ENCODE measurements at regions not wholly inside any gene's neighbourhood (a gene's known extent, or its start where the extent isn't known, plus 50 kb on each side); places are given as distances from the start of the nearest gene placed in this dataset.

- CTCF ChIA-PET = interaction anchor here (1.6 kb wide), 1 partner anchor 10 kb away, joined by 4 read pairs; no protein-coding TSS in a partner anchor
- intact Hi-C loops (cut with micrococcal nuclease; ENCODE audit: unreplicated experiment) = no loop called here
- no peaks in the 10 kb centered on the region for H3K36me3 Mint-ChIP-seq (ENCODE audit: insufficient read depth, unreplicated experiment)
- no peak overlapping the region for H3K4me3 Mint-ChIP-seq (ENCODE audit: low read depth, unreplicated experiment)
- H3K27me3 Mint-ChIP-seq (ENCODE audit: unreplicated experiment) = peaks cover 51% of the 10 kb centered on the region
- no peak for TF ChIP-seq CTCF (IDR thresholded peaks at IDR 0.05; ENCODE audit: unreplicated experiment)
- H3K27ac Mint-ChIP-seq (ENCODE audit: unreplicated experiment) = no peak overlapping the region
- no peaks in the 10 kb centered on the region for H3K9me3 Mint-ChIP-seq (ENCODE audit: low read depth, unreplicated experiment)
- BruUV-seq (replicated peaks) = no TSS peak
- peaks cover 14% of the 10 kb centered on the region for H3K4me1 Mint-ChIP-seq (ENCODE audit: low read depth, unreplicated experiment)
- no peak for DNase-seq
These were observed 279.0 kb downstream of the RPLP1 start for GRCh38 chr15:69731581-69731980.

- BruUV-seq (replicated peaks) = no TSS peak
- intact Hi-C loops (cut with micrococcal nuclease; ENCODE audit: unreplicated experiment) = no loop called here
- CTCF ChIA-PET = interaction anchor here (1.6 kb wide), 1 partner anchor 11 kb away, joined by 4 read pairs; no protein-coding TSS in a partner anchor
- no peak for TF ChIP-seq CTCF (IDR thresholded peaks at IDR 0.05; ENCODE audit: unreplicated experiment)
- H3K27ac Mint-ChIP-seq (ENCODE audit: unreplicated experiment) = no peak overlapping the region
- H3K27me3 Mint-ChIP-seq (ENCODE audit: unreplicated experiment) = peaks cover 55% of the 10 kb centered on the region
- H3K36me3 Mint-ChIP-seq (ENCODE audit: insufficient read depth, unreplicated experiment) = no peaks in the 10 kb centered on the region
- H3K9me3 Mint-ChIP-seq (ENCODE audit: low read depth, unreplicated experiment) = no peaks in the 10 kb centered on the region
- no peak for DNase-seq
- peaks cover 14% of the 10 kb centered on the region for H3K4me1 Mint-ChIP-seq (ENCODE audit: low read depth, unreplicated experiment)
- H3K4me3 Mint-ChIP-seq (ENCODE audit: low read depth, unreplicated experiment) = no peak overlapping the region
These were observed 279.5 kb downstream of the RPLP1 start for GRCh38 chr15:69732133-69732532.

- Mint-ChIP-seq H3K4me3 (ENCODE audit: low read depth, unreplicated experiment) (no peak overlapping the region), H3K36me3 (ENCODE audit: insufficient read depth, unreplicated experiment) (no peaks in the 10 kb centered on the region), H3K27me3 (ENCODE audit: unreplicated experiment) (peaks cover 69% of the 10 kb centered on the region), H3K9me3 (ENCODE audit: low read depth, unreplicated experiment) (no peaks in the 10 kb centered on the region), H3K4me1 (ENCODE audit: low read depth, unreplicated experiment) (peaks cover 14% of the 10 kb centered on the region), H3K27ac (ENCODE audit: unreplicated experiment) (no peak overlapping the region)
- intact Hi-C loops (cut with micrococcal nuclease; ENCODE audit: unreplicated experiment) = no loop called here
- DNase-seq = no peak
- BruUV-seq (replicated peaks) = no TSS peak
- CTCF ChIA-PET = no interaction called here
- TF ChIP-seq CTCF (IDR thresholded peaks at IDR 0.05; ENCODE audit: unreplicated experiment) = no peak
These were observed 282.1 kb downstream of the RPLP1 start for GRCh38 chr15:69734699-69735098.

GRCh38 chr15:69735121-69735520, 282.5 kb downstream of the RPLP1 start:
- CTCF ChIA-PET = no interaction called here
- intact Hi-C loops (cut with micrococcal nuclease; ENCODE audit: unreplicated experiment) = no loop called here
- Mint-ChIP-seq H3K27me3 (ENCODE audit: unreplicated experiment) (peaks cover 73% of the 10 kb centered on the region), H3K4me1 (ENCODE audit: low read depth, unreplicated experiment) (peaks cover 12% of the 10 kb centered on the region), H3K27ac (ENCODE audit: unreplicated experiment) (no peak overlapping the region), H3K36me3 (ENCODE audit: insufficient read depth, unreplicated experiment) (no peaks in the 10 kb centered on the region), H3K9me3 (ENCODE audit: low read depth, unreplicated experiment) (no peaks in the 10 kb centered on the region), H3K4me3 (ENCODE audit: low read depth, unreplicated experiment) (no peak overlapping the region)
- TF ChIP-seq CTCF (IDR thresholded peaks at IDR 0.05; ENCODE audit: unreplicated experiment) = no peak
- BruUV-seq (replicated peaks) = no TSS peak
- DNase-seq = no peak

Data from Calu3 (cell line).